K562 (cell line): ENCODE measurements at regions not wholly inside any gene's neighbourhood (a gene's known extent, or its start where the extent isn't known, plus 50 kb on each side); places are given as distances from the start of the nearest gene placed in this dataset.

Experiments
- GABPB1 ChIP-seq: sonication (generic); formaldehyde crosslinking; IDR thresholded peaks from 2 replicates; pipeline ENCODE4 v1.8.0; 2022; ENCODE audit warnings: mild to moderate bottlenecking, missing genetic modification reagents
- SMARCC2 ChIP-seq: fragments of 450-650 bp; IDR thresholded peaks from 2 replicates; pipeline ENCODE4 v1.6.1; 2017; ENCODE audit warnings: antibody characterized with exemption, moderate library complexity, mild to moderate bottlenecking, low read depth

DNA sequence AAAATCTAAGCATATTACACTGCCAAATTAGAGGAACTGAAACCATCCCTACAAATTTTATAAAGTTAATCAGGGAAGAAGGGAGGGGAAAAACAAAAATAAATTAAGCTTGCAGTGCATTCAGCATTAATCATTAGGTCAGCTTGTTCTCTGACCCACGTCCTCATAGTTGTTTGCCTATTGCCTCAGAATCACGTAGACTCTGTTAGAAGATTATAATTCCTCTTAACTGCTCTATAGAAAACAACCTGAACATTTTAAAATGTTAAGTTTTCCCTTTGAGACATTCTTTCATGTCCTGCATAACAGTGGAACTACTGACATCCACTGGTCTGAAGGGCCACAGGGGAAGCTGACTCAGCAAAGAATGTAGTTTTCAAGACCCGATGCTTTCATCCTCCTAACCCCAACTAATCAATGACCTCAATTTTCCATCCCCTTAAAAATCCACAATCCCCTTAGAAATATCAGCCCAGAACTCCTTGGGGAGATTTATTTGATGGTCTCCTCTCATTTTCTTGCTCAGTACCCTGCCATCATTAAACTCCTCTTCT lies 112.4 kb downstream of the FBXO4 start:
- TF ChIP-seq SMARCC2 (no peak), GABPB1 (CRISPR knock-in tag) (no peak)
